ENCODE measurements at regions not wholly inside any gene's neighbourhood (a gene's known extent, or its start where the extent isn't known, plus 50 kb on each side); places are given as distances from the start of the nearest gene placed in this dataset.

DNA sequence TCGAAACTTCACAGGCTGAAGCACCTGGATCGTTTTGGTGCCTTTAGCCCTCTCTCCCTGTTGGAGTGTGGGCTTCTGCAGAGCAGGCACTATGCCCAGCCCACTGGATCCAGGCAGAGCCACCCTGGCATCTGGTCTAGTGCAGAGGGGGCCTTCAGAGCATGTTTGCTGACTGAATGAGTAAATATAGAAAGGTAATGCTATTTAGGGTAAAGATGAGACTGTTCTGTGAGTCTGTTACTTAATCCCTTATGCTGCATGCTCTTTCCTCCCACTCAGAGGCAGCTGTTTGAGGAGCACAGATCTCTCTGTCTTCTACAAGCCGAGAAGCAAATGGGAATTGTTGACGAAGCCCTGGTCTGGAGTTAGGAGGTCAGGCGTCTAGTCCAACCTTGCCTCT lies 130.2 kb downstream of the RGPD3 start:
- TF ChIP-seq POLR2AphosphoS5 (IDR thresholded peaks at IDR 0.05) (no peak), POLR2A (IDR thresholded peaks at IDR 0.05) (no peak)
- TF ChIP-seq, protein P1, sequence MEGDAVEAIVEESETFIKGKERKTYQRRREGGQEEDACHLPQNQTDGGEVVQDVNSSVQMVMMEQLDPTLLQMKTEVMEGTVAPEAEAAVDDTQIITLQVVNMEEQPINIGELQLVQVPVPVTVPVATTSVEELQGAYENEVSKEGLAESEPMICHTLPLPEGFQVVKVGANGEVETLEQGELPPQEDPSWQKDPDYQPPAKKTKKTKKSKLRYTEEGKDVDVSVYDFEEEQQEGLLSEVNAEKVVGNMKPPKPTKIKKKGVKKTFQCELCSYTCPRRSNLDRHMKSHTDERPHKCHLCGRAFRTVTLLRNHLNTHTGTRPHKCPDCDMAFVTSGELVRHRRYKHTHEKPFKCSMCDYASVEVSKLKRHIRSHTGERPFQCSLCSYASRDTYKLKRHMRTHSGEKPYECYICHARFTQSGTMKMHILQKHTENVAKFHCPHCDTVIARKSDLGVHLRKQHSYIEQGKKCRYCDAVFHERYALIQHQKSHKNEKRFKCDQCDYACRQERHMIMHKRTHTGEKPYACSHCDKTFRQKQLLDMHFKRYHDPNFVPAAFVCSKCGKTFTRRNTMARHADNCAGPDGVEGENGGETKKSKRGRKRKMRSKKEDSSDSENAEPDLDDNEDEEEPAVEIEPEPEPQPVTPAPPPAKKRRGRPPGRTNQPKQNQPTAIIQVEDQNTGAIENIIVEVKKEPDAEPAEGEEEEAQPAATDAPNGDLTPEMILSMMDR (IDR thresholded peaks at IDR 0.05) = no peak
